ENCODE measurements at regions not wholly inside any gene's neighbourhood (a gene's known extent, or its start where the extent isn't known, plus 50 kb on each side); places are given as distances from the start of the nearest gene placed in this dataset.

GRCh38 chr19:30172613-30173242 is 199.5 kb upstream of the ZNF536 start:
- DNase-seq: no peak

- no peak for DNase-seq
These were observed 198.4 kb upstream of the ZNF536 start for GRCh38 chr19:30173593-30174356.

GRCh38 chr19:30174357-30174645 is 197.9 kb upstream of the ZNF536 start:
- DNase-seq: no peak

GRCh38 chr19:30174791-30175190 is 197.4 kb upstream of the ZNF536 start:
- DNase-seq: no peak

- DNase-seq: no peak
These were observed 196.2 kb upstream of the ZNF536 start for GRCh38 chr19:30175987-30176386.

GRCh38 chr19:30178721-30179402 is 193.3 kb upstream of the ZNF536 start:
- DNase-seq: no peak

GRCh38 chr19:30180691-30181090 is 191.5 kb upstream of the ZNF536 start:
- DNase-seq: no peak

GRCh38 chr19:30183807-30184490 is 188.2 kb upstream of the ZNF536 start:
- no peak for DNase-seq

GRCh38 chr19:30202060-30202600 is 170.1 kb upstream of the ZNF536 start:
- DNase-seq: no peak

GRCh38 chr19:30204721-30205120 is 167.5 kb upstream of the ZNF536 start:
- DNase-seq: no peak

- DNase-seq: no peak
These were observed 166.0 kb upstream of the ZNF536 start for GRCh38 chr19:30206187-30206586.

- DNase-seq: no peak
These were observed 164.8 kb upstream of the ZNF536 start for GRCh38 chr19:30207357-30207756.

GRCh38 chr19:30208436-30209060 is 163.6 kb upstream of the ZNF536 start:
- no peak for DNase-seq

- no peak for DNase-seq
These were observed 162.3 kb upstream of the ZNF536 start for GRCh38 chr19:30209617-30210600.

GRCh38 chr19:30212574-30212973 is 159.6 kb upstream of the ZNF536 start:
- DNase-seq: no peak

GRCh38 chr19:30214651-30215051 is 157.5 kb upstream of the ZNF536 start:
- no peak for DNase-seq

- DNase-seq: no peak
These were observed 156.9 kb upstream of the ZNF536 start for GRCh38 chr19:30215248-30215647.

- no peak for DNase-seq
These were observed 155.7 kb upstream of the ZNF536 start for GRCh38 chr19:30216453-30216852.

- no peak for DNase-seq
These were observed 154.7 kb upstream of the ZNF536 start for GRCh38 chr19:30217461-30217860.

- DNase-seq: no peak
These were observed 152.5 kb upstream of the ZNF536 start for GRCh38 chr19:30219702-30220101.

- no peak for DNase-seq
These were observed 151.0 kb upstream of the ZNF536 start for GRCh38 chr19:30221176-30221575.

- no peak for DNase-seq
These were observed 149.7 kb upstream of the ZNF536 start for GRCh38 chr19:30222428-30222873.
